SW480 (cell line): ENCODE measurements at regions not wholly inside any gene's neighbourhood (a gene's known extent, or its start where the extent isn't known, plus 50 kb on each side); places are given as distances from the start of the nearest gene placed in this dataset.
A peak's percentile ranks its signal among the peaks of the same experiment; 100 is the strongest.
"Not testable (repeated sequence)": the region's sequence is repeated elsewhere in the genome, so short reads cannot be mapped to it uniquely, and the experiment has no call there.

ENCODE experiments used
- DNase-seq: peaks from one replicate; pipeline ENCODE4 v3.0.0-alpha.2; 2016; ENCODE audit warnings: low spot score

- no peak for DNase-seq
These were observed 232.0 kb upstream of the GRIA1 start for GRCh38 chr5:153258469-153258868.

- no peak for DNase-seq
These were observed 223.0 kb upstream of the GRIA1 start for GRCh38 chr5:153267506-153267905.

DNA sequence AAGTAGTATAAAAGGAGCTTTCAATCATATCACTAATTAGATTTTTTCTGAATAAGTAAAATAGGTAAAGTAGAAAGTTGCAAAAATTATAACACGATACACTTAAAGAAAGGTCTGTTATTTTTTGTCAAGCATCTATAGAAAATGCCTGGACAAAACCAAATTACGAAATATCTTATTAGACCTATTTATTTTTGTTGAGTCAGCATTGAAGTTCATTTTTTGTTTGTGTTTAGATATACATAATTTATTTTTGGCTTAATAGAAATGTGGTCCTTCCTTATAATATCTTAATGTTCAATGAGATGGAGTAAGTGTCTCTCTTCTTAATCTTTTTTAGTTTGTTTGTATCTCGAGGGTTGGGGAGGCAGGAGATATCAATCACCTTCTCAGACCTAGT, 214.8 kb upstream of the GRIA1 start:
- DNase-seq: no peak

GRCh38 chr5:153276151-153276550, 214.3 kb upstream of the GRIA1 start:
- peak; percentile 34 for DNase-seq

DNA sequence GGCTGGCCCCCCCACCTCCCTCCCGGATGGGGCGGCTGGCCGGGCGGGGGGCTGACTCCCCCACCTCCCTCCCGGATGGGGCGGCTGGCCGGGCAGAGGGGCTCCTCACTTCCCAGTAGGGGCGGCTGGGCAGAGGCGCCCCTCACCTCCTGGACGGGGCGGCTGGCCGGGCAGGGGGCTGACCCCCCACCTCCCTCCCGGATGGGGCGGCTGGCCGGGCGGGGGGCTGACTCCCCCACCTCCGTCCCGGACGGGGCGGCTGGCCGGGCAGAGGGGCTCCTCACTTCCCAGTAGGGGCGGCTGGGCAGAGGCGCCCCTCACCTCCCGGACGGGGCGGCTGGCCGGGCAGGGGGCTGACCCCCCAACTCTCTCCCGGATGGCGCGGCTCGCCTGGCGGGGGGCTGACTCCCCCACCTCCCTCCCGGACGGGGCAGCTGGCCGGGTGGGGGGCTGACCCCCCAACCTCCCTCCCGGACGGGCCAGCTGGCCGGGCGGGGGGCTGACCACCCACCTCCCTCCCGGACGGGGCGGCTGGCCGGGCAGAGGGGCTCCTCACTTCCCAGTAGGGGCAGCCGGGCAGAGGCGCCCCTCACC, 194.1 kb upstream of the GRIA1 start:
- not testable (repeated sequence) for DNase-seq

GRCh38 chr5:153299891-153300290, 190.6 kb upstream of the GRIA1 start:
- no peak for DNase-seq

- no peak for DNase-seq
These were observed 182.2 kb upstream of the GRIA1 start for GRCh38 chr5:153308282-153308681.

GRCh38 chr5:153318556-153318955, 171.9 kb upstream of the GRIA1 start:
- no peak for DNase-seq

DNA sequence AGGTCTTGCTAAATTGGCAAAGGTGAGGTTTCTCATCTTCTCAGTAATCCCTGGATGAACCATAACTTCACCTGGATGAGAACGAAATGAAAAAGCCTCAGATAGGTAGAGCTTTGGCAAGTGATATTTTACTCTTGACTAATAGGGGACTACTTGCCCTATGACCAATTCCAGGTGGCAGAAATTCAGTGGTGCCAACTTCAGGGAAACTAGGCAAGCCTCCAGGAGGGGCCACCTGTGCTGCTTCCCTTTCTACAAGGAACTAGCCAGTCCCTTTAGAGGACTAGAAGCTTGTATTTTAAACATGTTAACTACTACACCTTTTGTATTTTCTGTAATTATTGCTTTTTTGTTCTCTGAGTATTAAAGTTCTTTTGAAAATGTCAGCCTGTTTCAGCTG, 169.0 kb upstream of the GRIA1 start:
- no peak for DNase-seq

- DNase-seq: no peak
These were observed 150.3 kb upstream of the GRIA1 start for GRCh38 chr5:153340139-153340538.

- DNase-seq: no peak
These were observed 149.7 kb upstream of the GRIA1 start for GRCh38 chr5:153340738-153341137.

- no peak for DNase-seq
These were observed 148.0 kb upstream of the GRIA1 start for GRCh38 chr5:153342487-153342886.

DNA sequence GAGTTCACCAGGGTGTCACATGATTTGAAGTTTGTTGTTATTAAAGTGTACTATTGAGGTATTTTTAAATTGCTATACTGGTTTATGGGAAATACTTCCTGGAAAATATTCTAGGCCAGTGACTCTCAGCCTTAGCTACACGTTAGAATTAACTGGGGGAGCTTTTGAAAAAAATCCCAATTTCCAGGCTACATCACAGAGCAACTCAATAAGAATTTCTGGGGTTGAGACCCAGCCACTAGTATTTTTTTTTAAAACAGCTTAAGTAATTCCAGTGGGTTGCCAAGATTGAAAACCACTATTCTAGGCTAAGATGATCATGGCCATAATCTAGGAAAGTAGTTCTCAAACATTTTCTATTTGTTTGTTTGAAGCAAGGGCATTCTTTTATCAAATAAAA, 142.9 kb upstream of the GRIA1 start:
- no peak for DNase-seq

DNA sequence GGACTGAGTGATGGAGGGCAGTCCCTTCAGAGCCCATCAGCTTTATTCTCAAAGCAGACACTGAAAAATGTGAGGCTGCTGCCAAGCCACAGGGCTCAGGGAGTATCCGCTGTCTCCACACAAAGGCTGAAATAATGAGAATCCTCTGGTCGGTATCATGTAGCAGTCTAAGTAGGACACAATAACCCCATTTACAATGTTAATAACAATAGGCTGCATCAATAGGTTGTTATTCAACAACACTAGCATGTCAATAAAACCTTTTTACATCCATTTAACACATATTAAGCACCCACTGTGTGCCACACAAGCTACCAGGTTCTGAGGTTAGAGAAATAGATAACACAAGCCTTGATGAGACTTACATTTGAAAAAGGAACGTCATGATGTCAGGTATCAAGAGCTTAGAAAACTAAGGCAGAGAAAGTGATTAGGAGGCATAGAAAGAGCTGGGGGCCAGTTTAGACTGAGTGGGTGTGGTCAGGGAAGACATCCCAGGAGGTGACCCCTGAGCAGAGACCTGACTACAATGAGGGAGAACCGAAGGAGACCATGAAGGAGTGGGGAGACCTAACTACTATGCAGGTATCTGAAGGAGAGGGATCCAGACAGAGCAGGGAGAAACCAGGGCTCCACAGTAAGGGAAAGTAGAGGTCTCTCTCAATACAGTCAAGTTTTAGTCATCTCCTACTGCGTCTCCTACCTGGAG, 140.1 kb upstream of the GRIA1 start:
- no peak for DNase-seq

GRCh38 chr5:153352685-153353219, 137.7 kb upstream of the GRIA1 start:
- peak; percentile 87 for DNase-seq

DNA sequence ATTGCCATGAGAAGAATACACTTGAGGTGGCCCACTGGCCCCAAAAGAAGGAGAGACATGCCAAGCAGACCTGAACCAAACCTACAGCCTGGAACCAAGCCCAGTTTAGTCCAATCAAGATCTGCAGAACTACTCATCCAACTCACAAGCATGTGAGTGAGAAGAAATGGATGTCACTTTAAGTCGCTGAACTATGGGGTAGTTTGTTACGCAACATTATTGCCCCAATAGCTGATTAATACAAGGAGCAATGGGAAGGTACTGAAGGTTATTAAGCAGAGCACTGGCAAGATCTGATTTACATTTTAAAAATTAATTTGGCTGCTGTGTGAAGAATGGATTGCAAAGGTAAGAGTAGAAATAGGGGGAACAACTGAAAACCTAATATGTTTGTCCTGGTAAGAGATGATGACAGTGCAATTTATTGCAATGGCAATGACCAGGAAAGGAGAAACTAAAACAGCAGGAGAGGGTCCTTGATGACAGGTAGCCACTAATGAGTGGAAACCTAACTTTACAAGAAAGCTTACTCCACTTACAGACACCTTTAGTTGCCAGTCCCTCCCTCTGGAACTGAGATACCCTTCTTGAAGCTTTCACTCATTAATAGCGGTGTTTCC, 132.9 kb upstream of the GRIA1 start:
- DNase-seq: no peak

DNA sequence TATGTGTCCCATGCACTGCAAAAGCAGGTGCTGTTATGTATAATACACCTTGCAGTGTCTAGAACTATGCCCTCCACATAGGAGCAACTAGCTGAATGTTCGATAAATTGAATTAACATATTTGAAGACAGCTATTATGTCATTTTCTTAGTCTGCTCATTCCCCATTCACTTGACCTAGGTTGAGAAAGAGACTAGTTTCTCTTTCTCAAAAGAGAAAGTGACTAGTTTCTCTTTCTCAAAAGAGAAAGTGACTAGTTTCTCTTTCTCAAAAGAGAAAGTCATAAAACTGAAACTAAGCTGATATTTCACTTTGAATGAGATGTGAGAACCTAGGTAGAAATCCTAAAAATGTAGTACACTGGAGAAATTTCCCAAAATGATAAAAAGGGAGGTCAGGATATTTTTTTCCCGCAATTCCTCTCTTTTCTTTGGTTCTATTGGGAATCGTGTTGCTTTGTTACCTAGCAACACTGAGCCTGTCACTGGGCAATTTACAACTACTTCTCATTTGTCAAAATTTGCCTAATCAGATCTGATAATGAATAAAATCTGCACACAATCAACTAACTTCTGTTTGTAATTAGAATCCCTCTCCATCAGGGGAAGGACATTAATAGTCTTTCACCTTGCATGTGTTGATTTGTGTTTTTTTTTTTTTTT, 132.0 kb upstream of the GRIA1 start:
- no peak for DNase-seq

- DNase-seq: no peak
These were observed 129.6 kb upstream of the GRIA1 start for GRCh38 chr5:153360860-153361259.

- DNase-seq: no peak
These were observed 128.6 kb upstream of the GRIA1 start for GRCh38 chr5:153361735-153362409.

GRCh38 chr5:153365547-153365946, 124.9 kb upstream of the GRIA1 start:
- DNase-seq: no peak

DNA sequence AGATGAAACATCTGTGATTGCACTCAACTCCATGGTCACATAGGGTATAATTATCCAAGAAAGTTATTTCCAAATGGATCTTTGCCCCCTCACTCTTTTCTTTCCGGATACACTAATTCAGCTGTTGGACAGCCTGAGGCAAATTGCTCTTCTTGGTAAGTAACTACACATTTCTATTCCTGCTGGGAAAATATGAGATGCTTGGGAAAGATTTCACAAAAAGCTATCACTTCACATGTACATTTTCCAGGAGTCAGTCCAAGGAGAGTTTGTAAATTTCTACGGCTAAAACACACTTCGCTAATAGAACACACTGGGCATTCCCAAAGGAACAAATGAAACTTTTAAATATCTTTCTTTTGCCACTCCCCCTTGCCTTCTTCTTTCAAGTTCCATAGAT, 123.0 kb upstream of the GRIA1 start:
- DNase-seq: no peak

DNA sequence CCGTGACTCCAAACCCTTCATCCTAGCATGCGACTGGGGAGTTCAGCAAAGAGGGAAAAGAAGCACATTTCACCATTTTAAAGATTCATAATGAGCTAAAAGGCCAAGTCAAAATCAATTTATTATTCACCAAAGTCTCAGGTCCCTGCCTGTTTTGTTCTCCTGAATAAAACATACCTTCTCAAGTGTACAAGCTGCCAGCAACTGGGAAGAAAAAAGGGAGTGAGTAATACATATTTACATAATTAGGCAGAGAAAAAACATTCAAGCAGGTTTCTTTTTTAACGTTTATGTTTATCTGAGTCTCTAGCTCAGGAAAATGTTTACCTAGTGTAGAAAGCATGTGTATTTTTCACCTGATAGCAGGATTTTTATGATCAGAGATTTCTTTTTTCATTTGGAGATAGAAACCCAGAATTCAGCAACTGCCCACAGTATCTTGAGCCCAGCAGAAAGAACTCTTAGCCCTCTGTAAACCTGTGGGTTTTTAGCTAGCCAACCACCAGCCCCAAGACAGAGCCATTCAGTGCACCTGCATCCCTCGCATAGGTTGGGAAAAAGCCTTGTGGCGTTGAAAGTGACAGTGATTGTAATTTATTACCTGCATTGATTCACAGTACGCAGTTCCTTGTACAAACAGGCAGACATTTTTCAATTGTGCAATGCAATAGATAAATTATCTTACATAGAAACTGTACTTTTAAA, 117.9 kb upstream of the GRIA1 start:
- DNase-seq: no peak
